Ovary (tissue), 3 donors: ENCODE measurements at regions not wholly inside any gene's neighbourhood (a gene's known extent, or its start where the extent isn't known, plus 50 kb on each side); places are given as distances from the start of the nearest gene placed in this dataset.

Experiments
- POLR2A ChIP-seq: fragments of 450-650 bp; IDR thresholded peaks from one replicate; pipeline ENCODE4 v1.6.1; 2017; ENCODE audit warnings: antibody characterized with exemption, mild to moderate bottlenecking, moderate library complexity
- TF ChIP-seq, protein P1 (sequence below), 3 donors: fragments of 450-650 bp in 2 of 3; fragments of 200-600 bp in 1 of 3; IDR thresholded peaks; one replicate each; pipeline versions ENCODE4 v1.5.1 to v1.8.0; 2016 to 2022; ENCODE audit warnings: antibody characterized with exemption in 3 of 3, mild to moderate bottlenecking in 1 of 3
- donor health status: DM: no; HTN: no; CAD: no.

DNA sequence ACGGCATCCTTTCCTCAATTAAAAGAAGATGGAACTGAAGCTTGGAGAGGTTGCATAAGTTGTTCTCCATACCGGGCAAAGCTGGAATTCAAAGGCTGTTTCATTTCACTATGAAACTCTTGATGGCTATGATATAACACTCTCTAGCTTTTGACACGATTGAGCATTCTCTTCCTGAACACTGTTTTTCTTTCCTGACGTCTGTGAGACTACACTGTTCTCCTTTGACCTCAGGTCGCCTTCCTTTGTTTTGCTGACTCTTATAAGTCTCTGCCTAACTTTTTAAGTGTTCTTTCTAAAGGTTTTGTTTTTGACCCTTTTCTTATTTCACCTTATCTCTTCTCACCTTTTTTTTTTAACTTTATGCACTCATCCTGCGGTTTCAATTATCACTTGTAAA lies 261.8 kb upstream of the LINC00305 start:
- TF ChIP-seq POLR2A: no peak
- TF ChIP-seq, protein P1, sequence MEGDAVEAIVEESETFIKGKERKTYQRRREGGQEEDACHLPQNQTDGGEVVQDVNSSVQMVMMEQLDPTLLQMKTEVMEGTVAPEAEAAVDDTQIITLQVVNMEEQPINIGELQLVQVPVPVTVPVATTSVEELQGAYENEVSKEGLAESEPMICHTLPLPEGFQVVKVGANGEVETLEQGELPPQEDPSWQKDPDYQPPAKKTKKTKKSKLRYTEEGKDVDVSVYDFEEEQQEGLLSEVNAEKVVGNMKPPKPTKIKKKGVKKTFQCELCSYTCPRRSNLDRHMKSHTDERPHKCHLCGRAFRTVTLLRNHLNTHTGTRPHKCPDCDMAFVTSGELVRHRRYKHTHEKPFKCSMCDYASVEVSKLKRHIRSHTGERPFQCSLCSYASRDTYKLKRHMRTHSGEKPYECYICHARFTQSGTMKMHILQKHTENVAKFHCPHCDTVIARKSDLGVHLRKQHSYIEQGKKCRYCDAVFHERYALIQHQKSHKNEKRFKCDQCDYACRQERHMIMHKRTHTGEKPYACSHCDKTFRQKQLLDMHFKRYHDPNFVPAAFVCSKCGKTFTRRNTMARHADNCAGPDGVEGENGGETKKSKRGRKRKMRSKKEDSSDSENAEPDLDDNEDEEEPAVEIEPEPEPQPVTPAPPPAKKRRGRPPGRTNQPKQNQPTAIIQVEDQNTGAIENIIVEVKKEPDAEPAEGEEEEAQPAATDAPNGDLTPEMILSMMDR (IDR thresholded peaks at IDR 0.05): no peak
